ENCODE measurements at regions not wholly inside any gene's neighbourhood (a gene's known extent, or its start where the extent isn't known, plus 50 kb on each side); places are given as distances from the start of the nearest gene placed in this dataset.

- no peak for TF ChIP-seq CTCF (IDR thresholded peaks at IDR 0.05; ENCODE audit: insufficient read depth, low read length, poor library complexity, severe bottlenecking)
- no peak for TF ChIP-seq EZH2phosphoT487 (conservative IDR thresholded peaks at IDR 0.05; ENCODE audit: low read length)
Observed at GRCh38 chr18:41849632-41850031, 105.4 kb upstream of the PIK3C3 start.

Data from SU-DHL-6 (cell line).